Activated CD4-positive, alpha-beta T cell treated with anti-CD3 and anti-CD28 coated beads, Interleukin-2, amount 10 ng/mL, durations not matched to agents 24 days and 14 days (primary cell): ENCODE measurements at regions not wholly inside any gene's neighbourhood (a gene's known extent, or its start where the extent isn't known, plus 50 kb on each side); places are given as distances from the start of the nearest gene placed in this dataset.

ENCODE experiments used
- DNase-seq: peaks from one replicate; pipeline ENCODE4 v3.0.0; 2022
- H3K27ac Mint-ChIP-seq: one replicate; pipeline ENCODE4 v1.8.0; 2022; ENCODE audit warnings: mild to moderate bottlenecking, mixed read lengths
- H3K27me3 Mint-ChIP-seq: one replicate; pipeline ENCODE4 v1.8.0; 2022; ENCODE audit warnings: mixed read lengths
- H3K36me3 Mint-ChIP-seq: one replicate; pipeline ENCODE4 v1.8.0; 2022; ENCODE audit warnings: low read depth, mild to moderate bottlenecking, mixed read lengths
- H3K4me1 Mint-ChIP-seq: one replicate; pipeline ENCODE4 v1.8.0; 2021; ENCODE audit warnings: mixed read lengths
- H3K4me3 Mint-ChIP-seq: one replicate; pipeline ENCODE4 v1.8.0; 2022; ENCODE audit warnings: mild to moderate bottlenecking, moderate library complexity, mixed read lengths
- H3K9me3 Mint-ChIP-seq: one replicate; pipeline ENCODE4 v1.8.0; 2021; ENCODE audit warnings: mixed read lengths
- intact Hi-C: fragments of 100-400 bp; cut with micrococcal nuclease; formaldehyde crosslinking; loops from one replicate; pipeline ENCODE4 v1.15.1; 2023

DNA sequence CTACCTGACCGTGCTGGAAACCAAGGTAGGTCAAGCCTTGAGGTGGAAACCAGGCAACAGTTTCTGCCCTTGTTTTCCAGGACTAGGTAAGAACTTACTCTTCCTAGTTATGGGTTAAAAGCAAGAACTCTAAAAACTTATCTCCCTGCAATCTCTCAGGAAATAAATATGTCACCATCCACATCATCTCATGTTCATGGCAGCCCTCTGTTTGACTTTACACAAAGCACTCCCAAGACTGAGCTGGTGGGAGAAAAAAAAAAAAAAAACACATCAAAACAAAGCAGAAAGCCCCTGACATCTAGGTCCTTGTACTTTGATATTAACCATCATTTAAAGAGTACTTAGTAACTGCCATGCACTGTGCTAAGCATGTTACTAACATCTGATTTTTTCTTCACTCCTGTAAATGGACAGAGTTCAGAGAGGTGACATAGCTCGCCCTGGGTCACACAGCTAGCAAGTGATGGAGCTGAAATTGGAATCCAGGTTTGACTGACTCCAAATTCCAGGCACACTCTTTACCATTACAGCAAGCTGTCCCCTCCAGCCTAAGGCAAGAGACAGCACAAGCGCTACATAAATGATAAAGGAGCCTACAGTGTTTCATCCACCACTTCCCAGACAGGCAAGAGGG is 102.8 kb upstream of the NOCT start:
- no peak overlapping the region for H3K4me3 Mint-ChIP-seq

DNA sequence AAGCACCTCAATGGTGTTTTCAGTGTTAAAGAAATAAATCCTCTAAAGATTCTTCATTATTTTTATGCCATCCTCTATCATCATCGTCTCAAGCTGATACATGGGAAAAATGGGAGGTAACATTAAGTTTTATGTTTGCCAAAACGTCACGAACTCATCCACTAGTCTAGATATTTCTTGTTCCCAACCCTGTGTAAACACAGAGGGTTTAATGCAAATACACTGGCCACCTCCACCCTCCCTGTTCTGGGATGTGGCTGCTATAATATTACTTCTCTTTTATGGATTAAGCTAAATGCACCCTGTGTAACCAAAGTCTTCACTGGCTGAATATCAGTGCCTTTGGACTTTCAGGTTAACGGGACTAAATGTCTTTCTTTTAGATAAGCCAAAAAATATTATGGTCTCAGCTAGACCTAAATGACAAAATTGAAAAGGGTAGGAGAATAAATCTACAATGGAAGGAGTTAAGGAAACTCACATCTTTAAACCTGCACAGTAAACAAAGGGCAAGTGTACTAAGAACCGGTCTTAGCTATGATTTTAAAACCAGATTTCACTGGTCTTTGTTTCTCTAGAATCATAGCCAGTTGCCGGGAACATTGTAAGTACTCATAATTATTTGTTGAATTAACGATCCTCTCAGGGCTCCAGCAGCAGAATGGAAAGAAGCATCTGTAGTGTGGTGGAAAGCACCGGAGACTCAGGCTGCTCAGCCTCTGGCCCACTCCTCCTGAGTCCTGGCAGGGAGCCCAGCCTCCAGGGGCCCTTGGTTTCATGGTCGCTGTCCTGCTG is 103.5 kb upstream of the NOCT start:
- no peaks in the 10 kb centered on the region for H3K9me3 Mint-ChIP-seq
- no peak overlapping the region for H3K4me3 Mint-ChIP-seq
- intact Hi-C loops, result no loop called here
- peaks cover 10% of the 10 kb centered on the region for H3K27me3 Mint-ChIP-seq
- H3K36me3 Mint-ChIP-seq, result no peaks in the 10 kb centered on the region
- H3K27ac Mint-ChIP-seq, result no peak overlapping the region
- DNase-seq, result no peak
- H3K4me1 Mint-ChIP-seq, result no peaks in the 10 kb centered on the region

More for the DNA sequence above, 102.8 kb upstream of the NOCT start:
- no peaks in the 10 kb centered on the region for H3K4me1 Mint-ChIP-seq
- H3K9me3 Mint-ChIP-seq, result no peaks in the 10 kb centered on the region
- intact Hi-C loops, result no loop called here
- DNase-seq, result no peak
- no peak overlapping the region for H3K27ac Mint-ChIP-seq
- H3K36me3 Mint-ChIP-seq, result no peaks in the 10 kb centered on the region
- H3K27me3 Mint-ChIP-seq, result peaks cover 10% of the 10 kb centered on the region

DNA sequence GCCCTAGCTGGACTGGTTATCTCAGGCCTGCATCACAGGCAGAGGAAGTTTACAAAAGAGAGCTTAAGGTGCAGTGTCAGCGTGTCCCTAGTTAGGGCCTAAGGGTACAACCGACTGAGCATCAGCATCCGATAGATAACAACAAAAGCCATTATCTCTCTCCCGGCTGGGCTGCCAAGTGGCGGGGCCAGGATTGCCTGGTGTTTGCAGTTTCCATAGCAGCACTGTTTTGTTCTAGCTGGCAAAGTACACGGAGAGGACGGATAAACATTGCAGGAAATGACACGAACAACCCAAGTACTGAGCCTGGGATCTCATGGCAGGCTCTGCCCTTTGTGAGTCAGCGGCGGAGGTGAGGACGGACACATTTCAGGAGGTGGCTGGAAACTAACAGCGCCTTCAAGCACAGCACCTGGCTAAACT is 104.7 kb upstream of the NOCT start:
- intact Hi-C loops, result no loop called here

DNA sequence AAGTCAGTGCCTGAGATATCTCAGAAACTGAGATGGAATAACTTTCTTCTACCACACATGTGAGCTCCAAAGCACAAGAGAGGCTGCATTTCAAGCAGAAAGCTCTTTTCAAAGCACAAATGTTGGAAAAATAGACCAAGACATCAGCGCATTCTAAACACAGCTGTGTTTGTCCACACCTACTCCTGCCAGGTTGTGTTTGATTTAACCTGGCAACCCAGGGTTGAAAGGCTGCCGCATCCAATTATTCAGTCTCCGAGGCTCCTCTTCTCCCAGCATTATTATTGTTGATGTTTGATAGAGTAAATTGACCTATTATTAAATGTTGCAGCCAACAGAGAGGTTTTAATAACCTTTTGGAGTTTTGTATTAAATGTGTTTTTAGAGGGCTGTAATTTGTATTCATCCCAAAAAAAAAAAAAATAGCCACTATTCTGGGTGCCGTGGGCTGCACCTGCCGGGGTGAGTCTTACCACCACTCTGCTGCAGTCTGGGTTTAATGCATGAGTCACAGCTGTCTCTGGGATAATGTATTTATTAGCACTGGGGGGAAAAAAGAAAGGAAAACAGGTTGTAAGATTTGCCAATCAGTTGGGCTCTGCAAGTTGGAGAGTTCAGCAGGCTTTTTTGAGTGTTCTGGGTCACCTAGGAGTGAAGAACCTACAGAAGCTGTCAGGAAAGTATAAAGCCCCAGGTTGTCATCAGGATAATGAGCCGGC is 105.2 kb upstream of the NOCT start:
- H3K36me3 Mint-ChIP-seq, result no peaks in the 10 kb centered on the region
- no peaks in the 10 kb centered on the region for H3K9me3 Mint-ChIP-seq
- H3K27me3 Mint-ChIP-seq, result peaks cover 10% of the 10 kb centered on the region
- no peak overlapping the region for H3K27ac Mint-ChIP-seq
- no peak overlapping the region for H3K4me3 Mint-ChIP-seq
- intact Hi-C loops, result no loop called here
- H3K4me1 Mint-ChIP-seq, result no peaks in the 10 kb centered on the region
- no peak for DNase-seq

More for the DNA sequence above, 104.7 kb upstream of the NOCT start:
- no peak overlapping the region for H3K27ac Mint-ChIP-seq
- no peak overlapping the region for H3K4me3 Mint-ChIP-seq
- no peaks in the 10 kb centered on the region for H3K36me3 Mint-ChIP-seq
- no peaks in the 10 kb centered on the region for H3K4me1 Mint-ChIP-seq
- DNase-seq, result no peak
- H3K27me3 Mint-ChIP-seq, result peaks cover 10% of the 10 kb centered on the region
- no peaks in the 10 kb centered on the region for H3K9me3 Mint-ChIP-seq

DNA sequence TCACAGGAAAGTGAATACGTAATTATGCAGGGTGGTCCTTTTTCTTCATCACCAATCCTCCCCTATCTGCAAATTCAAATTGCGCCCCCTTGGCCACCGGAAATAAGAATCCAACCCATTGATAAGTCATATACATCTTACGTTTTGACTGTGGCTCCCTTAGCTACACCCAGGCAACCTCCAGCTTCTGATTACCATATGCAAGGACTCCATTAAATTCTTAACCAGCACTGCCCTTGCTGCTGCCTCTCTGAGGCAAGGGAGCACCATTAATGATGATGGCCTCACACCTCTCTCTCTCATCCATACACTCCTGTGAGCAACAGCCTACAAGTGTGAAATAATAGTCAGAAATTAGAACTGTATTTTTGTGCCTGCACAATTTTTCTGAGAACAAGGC is 106.0 kb upstream of the NOCT start:
- intact Hi-C loops, result no loop called here
- no peak for DNase-seq
- H3K9me3 Mint-ChIP-seq, result no peaks in the 10 kb centered on the region
- no peaks in the 10 kb centered on the region for H3K4me1 Mint-ChIP-seq
- peaks cover 13% of the 10 kb centered on the region for H3K27me3 Mint-ChIP-seq
- H3K4me3 Mint-ChIP-seq, result no peak overlapping the region
- no peak overlapping the region for H3K27ac Mint-ChIP-seq
- H3K36me3 Mint-ChIP-seq, result no peaks in the 10 kb centered on the region

DNA sequence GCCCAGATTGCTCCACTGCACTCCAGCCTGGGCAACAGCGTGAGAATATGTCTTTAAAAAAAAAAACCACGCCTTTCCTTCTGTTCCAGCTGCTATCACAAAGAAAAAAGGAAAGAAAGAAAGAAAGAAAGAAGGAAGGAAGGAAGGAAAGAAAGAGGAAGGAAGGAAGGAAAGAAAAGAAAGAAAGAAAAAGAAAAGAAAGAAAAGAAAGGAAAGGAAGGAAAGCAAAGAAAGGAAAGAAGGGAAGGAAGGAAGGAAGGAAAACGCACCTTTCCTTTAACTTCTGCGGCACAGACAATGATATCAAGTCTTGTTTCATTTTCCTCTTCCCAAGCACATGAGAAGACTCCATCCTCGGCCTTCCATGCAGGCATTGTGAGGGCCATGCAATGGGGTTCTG is 107.4 kb upstream of the NOCT start:
- H3K27me3 Mint-ChIP-seq, result peaks cover 12% of the 10 kb centered on the region
- DNase-seq, result no peak
- no peak overlapping the region for H3K4me3 Mint-ChIP-seq
- H3K36me3 Mint-ChIP-seq, result no peaks in the 10 kb centered on the region
- H3K9me3 Mint-ChIP-seq, result no peaks in the 10 kb centered on the region
- H3K4me1 Mint-ChIP-seq, result no peaks in the 10 kb centered on the region
- intact Hi-C loops, result no loop called here
- no peak overlapping the region for H3K27ac Mint-ChIP-seq

DNA sequence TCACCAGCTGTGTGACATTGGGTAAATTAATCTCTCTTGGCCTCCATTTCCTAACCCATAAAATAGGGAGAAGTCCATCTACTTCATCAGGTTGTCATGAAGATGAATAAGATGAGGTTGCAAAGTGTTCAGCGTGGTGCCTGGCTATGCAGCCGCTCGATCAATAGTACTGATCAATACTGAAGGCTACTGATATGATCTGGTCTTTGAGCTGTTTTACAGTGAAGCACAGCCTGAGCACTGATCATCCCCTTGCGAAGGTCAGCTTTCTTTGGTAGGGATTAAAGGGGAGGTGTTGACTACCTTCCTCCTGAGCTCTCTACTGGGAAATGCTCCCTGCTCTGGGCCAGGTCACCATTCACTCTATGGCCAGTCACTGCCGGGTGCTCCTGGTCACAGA is 108.4 kb upstream of the NOCT start:
- Mint-ChIP-seq H3K27ac (no peak overlapping the region), H3K4me3 (no peak overlapping the region), H3K27me3 (peaks cover 9% of the 10 kb centered on the region), H3K4me1 (no peaks in the 10 kb centered on the region), H3K36me3 (no peaks in the 10 kb centered on the region), H3K9me3 (no peaks in the 10 kb centered on the region)
- intact Hi-C loops, result no loop called here
- no peak for DNase-seq

DNA sequence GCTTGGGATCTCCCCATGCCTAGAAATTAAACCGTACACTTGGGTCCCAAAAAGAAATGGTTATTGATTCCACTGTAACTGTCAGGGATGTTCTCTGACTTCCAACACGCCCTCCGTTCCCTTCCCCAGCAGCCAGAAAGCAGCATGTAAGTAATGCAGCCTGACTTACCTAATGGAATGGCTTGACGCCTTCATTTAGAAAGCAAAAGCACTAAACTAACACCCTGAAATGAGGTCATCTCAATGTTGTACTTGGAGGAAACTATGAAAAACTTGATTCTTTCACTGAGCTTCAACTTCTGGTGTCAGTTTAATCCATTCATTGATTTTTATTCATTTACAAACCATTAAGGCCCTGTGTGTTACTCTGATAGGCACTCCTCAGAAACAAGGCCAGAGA is 110.8 kb upstream of the NOCT start:
- no peak overlapping the region for H3K4me3 Mint-ChIP-seq
- H3K27ac Mint-ChIP-seq, result no peak overlapping the region
- H3K36me3 Mint-ChIP-seq, result no peaks in the 10 kb centered on the region
- no peaks in the 10 kb centered on the region for H3K9me3 Mint-ChIP-seq
- intact Hi-C loops, result no loop called here
- peaks cover 8% of the 10 kb centered on the region for H3K27me3 Mint-ChIP-seq
- no peaks in the 10 kb centered on the region for H3K4me1 Mint-ChIP-seq
- DNase-seq, result no peak

DNA sequence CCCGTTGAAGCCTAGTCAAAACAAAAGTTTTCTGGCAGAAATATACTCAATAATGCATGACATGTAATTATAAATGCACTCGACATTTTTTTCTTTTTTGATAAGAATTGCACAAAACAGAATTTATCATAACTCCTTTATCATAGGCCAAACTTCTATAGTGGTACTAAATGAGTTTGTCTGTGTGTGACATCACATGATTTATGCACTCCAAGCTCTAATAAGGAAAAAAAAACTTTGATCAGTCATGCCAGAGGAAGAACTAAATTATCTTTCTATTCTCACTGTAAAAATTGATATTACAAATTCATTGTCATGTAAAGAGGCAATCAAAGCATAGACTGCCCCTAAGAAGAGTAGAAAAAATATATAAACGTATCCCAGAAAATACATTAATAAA is 112.4 kb upstream of the NOCT start:
- peaks cover 5% of the 10 kb centered on the region for H3K27me3 Mint-ChIP-seq
- H3K4me1 Mint-ChIP-seq, result peaks cover under 1% of the 10 kb centered on the region
- no peaks in the 10 kb centered on the region for H3K9me3 Mint-ChIP-seq
- no peak overlapping the region for H3K4me3 Mint-ChIP-seq
- H3K36me3 Mint-ChIP-seq, result no peaks in the 10 kb centered on the region
- no peak for DNase-seq
- intact Hi-C loops, result no loop called here
- no peak overlapping the region for H3K27ac Mint-ChIP-seq

DNA sequence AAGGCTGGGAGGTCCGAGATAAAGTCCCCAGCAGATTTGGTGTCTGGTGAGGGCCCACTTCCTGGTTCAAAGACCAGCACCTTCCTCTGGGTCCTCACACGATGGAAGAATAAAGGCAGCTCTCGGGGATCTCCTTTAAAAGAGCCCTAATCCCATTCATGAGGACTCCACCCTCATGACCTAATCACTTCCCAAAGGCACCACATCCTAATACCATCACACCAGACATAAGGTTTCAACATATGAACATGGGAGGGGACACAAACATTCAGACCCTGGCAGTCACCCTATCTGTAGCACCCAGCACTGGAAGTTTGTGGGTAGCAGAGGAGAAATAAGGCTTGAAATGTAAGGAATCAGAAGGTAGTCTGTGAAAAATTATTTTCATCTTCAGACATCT is 112.9 kb upstream of the NOCT start:
- Mint-ChIP-seq H3K27ac (no peak overlapping the region), H3K9me3 (no peaks in the 10 kb centered on the region), H3K36me3 (no peaks in the 10 kb centered on the region), H3K4me3 (no peak overlapping the region), H3K4me1 (peaks cover 5% of the 10 kb centered on the region), H3K27me3 (peaks cover 5% of the 10 kb centered on the region)
- intact Hi-C loops, result no loop called here
- DNase-seq, result no peak

DNA sequence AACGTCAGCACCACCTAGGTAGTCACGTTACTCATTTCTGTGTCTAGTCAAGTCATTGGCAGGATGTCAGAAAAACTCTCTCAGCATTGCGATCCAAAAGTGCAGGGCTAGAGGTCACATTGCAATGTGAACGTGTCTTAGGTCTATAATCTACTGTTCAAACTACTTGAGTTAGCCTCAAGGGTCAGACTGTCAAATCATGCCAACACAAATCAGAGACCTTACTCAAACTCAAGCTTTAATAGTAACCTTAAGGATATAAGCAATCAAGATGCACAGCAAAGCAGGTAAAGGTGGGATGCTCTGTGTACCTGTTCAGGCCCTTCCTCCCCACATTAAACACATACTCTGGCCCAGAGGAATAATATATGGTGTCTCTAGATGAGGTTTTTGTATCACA is 114.4 kb upstream of the NOCT start:
- Mint-ChIP-seq H3K27me3 (peaks cover 5% of the 10 kb centered on the region), H3K4me3 (no peak overlapping the region)
- intact Hi-C loops, result no loop called here

DNA sequence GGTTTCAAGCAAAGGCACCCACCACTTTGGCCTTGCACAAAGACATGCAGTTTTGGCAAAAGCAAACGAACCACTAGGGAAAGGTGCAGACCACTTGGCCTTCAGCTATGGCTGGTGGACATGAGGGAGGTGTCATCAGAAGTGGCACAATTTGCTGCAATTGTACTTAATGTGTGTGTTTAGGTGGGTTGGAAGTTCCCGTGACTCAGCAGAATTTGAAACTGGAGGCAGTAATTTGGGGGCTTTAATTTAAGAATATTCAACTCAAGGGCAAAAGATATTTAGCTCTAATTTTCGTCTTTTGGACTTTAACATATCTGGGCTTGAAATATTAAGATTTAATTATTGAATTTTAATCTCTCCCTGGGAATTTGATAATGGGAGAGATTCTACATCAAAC is 115.6 kb upstream of the NOCT start:
- H3K4me1 Mint-ChIP-seq, result peaks cover 7% of the 10 kb centered on the region
- H3K9me3 Mint-ChIP-seq, result no peaks in the 10 kb centered on the region
- no peak overlapping the region for H3K4me3 Mint-ChIP-seq
- intact Hi-C loops, result no loop called here
- peaks cover 8% of the 10 kb centered on the region for H3K27me3 Mint-ChIP-seq
- H3K36me3 Mint-ChIP-seq, result no peaks in the 10 kb centered on the region
- DNase-seq, result no peak
- H3K27ac Mint-ChIP-seq, result no peak overlapping the region

More for the DNA sequence above, 114.4 kb upstream of the NOCT start:
- Mint-ChIP-seq H3K4me1 (peaks cover 7% of the 10 kb centered on the region), H3K27ac (no peak overlapping the region), H3K36me3 (no peaks in the 10 kb centered on the region), H3K9me3 (no peaks in the 10 kb centered on the region)
- no peak for DNase-seq

DNA sequence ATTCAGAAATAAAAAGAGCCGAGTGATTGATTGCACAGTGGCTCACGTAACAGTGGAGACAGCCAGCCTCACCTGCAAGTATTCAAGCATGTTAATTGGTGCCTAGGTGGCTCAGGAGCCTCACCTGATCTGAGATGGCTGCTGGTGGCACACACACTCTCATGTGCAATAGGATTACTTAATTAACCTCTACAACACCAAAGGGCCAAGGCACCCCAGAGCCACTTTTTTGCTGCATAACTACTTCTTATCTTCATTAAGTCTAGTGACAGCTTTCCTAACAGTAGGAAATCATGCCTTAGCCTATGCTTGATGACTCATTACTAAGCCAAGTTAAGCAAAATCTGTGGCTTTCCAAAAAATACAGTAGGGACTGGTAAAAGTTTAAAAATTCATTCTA is 117.3 kb upstream of the NOCT start:
- no peak for DNase-seq
- Mint-ChIP-seq H3K4me1 (peaks cover 7% of the 10 kb centered on the region), H3K36me3 (no peaks in the 10 kb centered on the region), H3K27me3 (peaks cover 12% of the 10 kb centered on the region), H3K4me3 (no peak overlapping the region), H3K9me3 (no peaks in the 10 kb centered on the region), H3K27ac (no peak overlapping the region)
- intact Hi-C loops, result no loop called here

DNA sequence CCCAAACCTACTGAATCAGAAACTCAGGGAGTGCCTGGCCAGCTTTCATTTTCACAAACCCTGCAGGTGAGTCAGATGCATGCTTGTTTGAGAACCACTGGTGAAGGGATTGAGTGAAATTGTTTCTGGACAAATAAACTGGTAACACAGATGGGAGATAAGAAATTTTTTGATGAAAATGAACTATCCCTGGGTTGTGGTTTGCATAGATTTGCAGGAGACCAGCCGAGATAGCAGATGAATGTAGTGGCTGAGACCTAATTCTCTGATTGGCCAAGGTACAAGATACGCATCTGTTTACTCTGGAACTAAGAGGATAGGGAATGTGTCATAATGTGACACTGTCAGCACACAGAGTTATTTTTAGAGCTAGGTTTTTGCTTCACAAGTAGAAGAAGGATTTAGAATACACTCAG is 117.8 kb upstream of the NOCT start:
- H3K4me3 Mint-ChIP-seq, result no peak overlapping the region
- no peaks in the 10 kb centered on the region for H3K36me3 Mint-ChIP-seq
- H3K9me3 Mint-ChIP-seq, result no peaks in the 10 kb centered on the region
- H3K27ac Mint-ChIP-seq, result no peak overlapping the region
- peaks cover 7% of the 10 kb centered on the region for H3K4me1 Mint-ChIP-seq
- intact Hi-C loops, result no loop called here
- peak; percentile 62 for DNase-seq
- H3K27me3 Mint-ChIP-seq, result peaks cover 12% of the 10 kb centered on the region
